Peyer's patch (tissue), 4 donors: ENCODE measurements at regions not wholly inside any gene's neighbourhood (a gene's known extent, or its start where the extent isn't known, plus 50 kb on each side); places are given as distances from the start of the nearest gene placed in this dataset.

Experiments
- DNase-seq, 3 donors: peaks; one replicate each; pipeline ENCODE4 v3.0.0-alpha.2; 2017 to 2019
- H3K27ac ChIP-seq, 4 donors: fragments of 200-600 bp; sonication (generic); one replicate each; pipeline ENCODE4 v1.5.1; 2016 to 2019
- H3K27me3 ChIP-seq, 2 donors: fragments of 200-600 bp; sonication (generic); one replicate each; pipeline ENCODE4 v1.5.1; 2019
- H3K36me3 ChIP-seq, 3 donors: fragments of 200-600 bp; sonication (generic); one replicate each; pipeline ENCODE4 v1.5.1; 2016 to 2019
- H3K4me1 ChIP-seq, 4 donors: fragments of 200-600 bp; sonication (generic); one replicate each; pipeline ENCODE4 v1.5.1; 2016 to 2019
- H3K4me3 ChIP-seq, 4 donors: fragments of 200-600 bp; sonication (generic); 1 replicate in 3 of 4; 2 replicates in 1 of 4; pipeline ENCODE4 v1.5.1; 2016 to 2019; ENCODE audit warnings: mild to moderate bottlenecking in 1 of 4
- H3K9me3 ChIP-seq, 4 donors: fragments of 200-600 bp; sonication (generic); one replicate each; pipeline ENCODE4 v1.5.1; 2016 to 2019; ENCODE audit warnings: mild to moderate bottlenecking in 1 of 4
- POLR2A ChIP-seq, 2 donors: fragments of 450-650 bp; IDR thresholded peaks; one replicate each; pipeline ENCODE4 v1.5.1; 2017; ENCODE audit warnings: antibody characterized with exemption in 2 of 2, mild to moderate bottlenecking in 2 of 2, moderate library complexity in 2 of 2
- TF ChIP-seq, protein P1 (sequence below), 6 experiments: fragments of 450-650 bp in 4 of 6; fragments of 200-600 bp in 2 of 6; sonication (generic) in 1 of 6; IDR thresholded peaks; one replicate each; pipeline ENCODE4 v1.5.1; 2017 to 2019; ENCODE audit warnings: antibody characterized with exemption in 6 of 6, mild to moderate bottlenecking in 3 of 6, moderate library complexity in 1 of 6

DNA sequence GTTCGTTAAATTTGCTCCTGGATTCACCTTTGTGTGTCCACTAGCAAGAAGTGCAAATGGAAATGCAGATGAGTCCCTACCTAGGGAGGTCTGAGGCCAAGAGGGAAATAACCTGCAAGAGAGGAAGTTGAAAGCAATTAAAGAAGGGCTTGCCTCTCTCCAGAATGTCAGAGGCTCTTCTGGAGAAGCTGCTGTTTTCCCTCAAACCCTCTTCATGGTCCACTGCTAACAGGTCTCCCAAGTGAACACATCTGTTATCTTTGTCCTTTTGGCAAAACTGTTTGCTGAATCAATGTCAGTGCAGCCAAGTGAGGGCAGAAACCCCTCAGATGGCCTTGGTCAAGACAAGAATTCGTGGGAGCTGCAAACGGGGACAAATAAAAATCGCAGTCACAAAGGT is 177.3 kb upstream of the PLXNA2 start:
- H3K9me3 ChIP-seq, result no peaks in the 10 kb centered on the region
- H3K4me3 ChIP-seq, result no peak overlapping the region
- H3K27me3 ChIP-seq, result no peaks in the 10 kb centered on the region
- no peak for TF ChIP-seq POLR2A (IDR thresholded peaks at IDR 0.05)
- no peaks in the 10 kb centered on the region for H3K4me1 ChIP-seq
- DNase-seq, result no peak
- no peaks in the 10 kb centered on the region for H3K36me3 ChIP-seq
- no peak overlapping the region for H3K27ac ChIP-seq

GRCh38 chr1:208423526-208423925 is 179.3 kb upstream of the PLXNA2 start:
- H3K27me3 ChIP-seq, result no peaks in the 10 kb centered on the region
- H3K27ac ChIP-seq, result no peak overlapping the region
- no peaks in the 10 kb centered on the region for H3K36me3 ChIP-seq
- no peaks in the 10 kb centered on the region for H3K4me1 ChIP-seq
- no peak for DNase-seq
- H3K4me3 ChIP-seq, result no peak overlapping the region
- H3K9me3 ChIP-seq, result no peaks in the 10 kb centered on the region
- TF ChIP-seq, protein P1, sequence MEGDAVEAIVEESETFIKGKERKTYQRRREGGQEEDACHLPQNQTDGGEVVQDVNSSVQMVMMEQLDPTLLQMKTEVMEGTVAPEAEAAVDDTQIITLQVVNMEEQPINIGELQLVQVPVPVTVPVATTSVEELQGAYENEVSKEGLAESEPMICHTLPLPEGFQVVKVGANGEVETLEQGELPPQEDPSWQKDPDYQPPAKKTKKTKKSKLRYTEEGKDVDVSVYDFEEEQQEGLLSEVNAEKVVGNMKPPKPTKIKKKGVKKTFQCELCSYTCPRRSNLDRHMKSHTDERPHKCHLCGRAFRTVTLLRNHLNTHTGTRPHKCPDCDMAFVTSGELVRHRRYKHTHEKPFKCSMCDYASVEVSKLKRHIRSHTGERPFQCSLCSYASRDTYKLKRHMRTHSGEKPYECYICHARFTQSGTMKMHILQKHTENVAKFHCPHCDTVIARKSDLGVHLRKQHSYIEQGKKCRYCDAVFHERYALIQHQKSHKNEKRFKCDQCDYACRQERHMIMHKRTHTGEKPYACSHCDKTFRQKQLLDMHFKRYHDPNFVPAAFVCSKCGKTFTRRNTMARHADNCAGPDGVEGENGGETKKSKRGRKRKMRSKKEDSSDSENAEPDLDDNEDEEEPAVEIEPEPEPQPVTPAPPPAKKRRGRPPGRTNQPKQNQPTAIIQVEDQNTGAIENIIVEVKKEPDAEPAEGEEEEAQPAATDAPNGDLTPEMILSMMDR (IDR thresholded peaks at IDR 0.05), result no peak
- no peak for TF ChIP-seq POLR2A (IDR thresholded peaks at IDR 0.05)

GRCh38 chr1:208425096-208425495 is 180.9 kb upstream of the PLXNA2 start:
- H3K4me3 ChIP-seq, result no peak overlapping the region
- no peaks in the 10 kb centered on the region for H3K36me3 ChIP-seq
- H3K27me3 ChIP-seq, result no peaks in the 10 kb centered on the region
- no peaks in the 10 kb centered on the region for H3K4me1 ChIP-seq
- no peak overlapping the region for H3K27ac ChIP-seq
- TF ChIP-seq, protein P1 (IDR thresholded peaks at IDR 0.05), result no peak
- no peak for TF ChIP-seq POLR2A (IDR thresholded peaks at IDR 0.05)
- H3K9me3 ChIP-seq, result no peaks in the 10 kb centered on the region
- no peak for DNase-seq

DNA sequence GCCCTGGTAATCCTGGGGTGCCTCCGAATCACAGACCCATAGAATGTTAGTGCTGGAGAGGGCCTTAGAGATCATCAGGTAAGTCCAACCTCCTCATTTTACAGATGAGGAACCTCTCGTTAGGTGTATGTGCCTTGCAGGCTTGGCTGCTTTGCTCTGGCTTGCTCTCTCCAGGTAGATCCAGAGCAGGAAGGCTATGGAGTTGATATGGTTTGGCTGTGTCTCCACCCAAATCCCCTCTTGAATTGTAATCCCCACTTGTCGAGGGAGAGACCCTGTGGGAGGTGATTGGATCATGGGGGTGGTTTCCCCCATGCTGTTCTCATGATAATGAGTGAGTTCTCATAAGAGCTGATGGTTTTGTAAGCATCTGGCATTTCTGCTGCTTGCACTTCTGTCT is 186.0 kb upstream of the PLXNA2 start:
- Histone ChIP-seq H3K9me3 (no peaks in the 10 kb centered on the region), H3K27ac (no peak overlapping the region), H3K4me1 (no peaks in the 10 kb centered on the region), H3K4me3 (no peak overlapping the region), H3K27me3 (no peaks in the 10 kb centered on the region), H3K36me3 (no peaks in the 10 kb centered on the region)
- no peak for TF ChIP-seq POLR2A (IDR thresholded peaks at IDR 0.05)
- TF ChIP-seq, protein P1 (IDR thresholded peaks at IDR 0.05), result no peak
- no peak for DNase-seq

DNA sequence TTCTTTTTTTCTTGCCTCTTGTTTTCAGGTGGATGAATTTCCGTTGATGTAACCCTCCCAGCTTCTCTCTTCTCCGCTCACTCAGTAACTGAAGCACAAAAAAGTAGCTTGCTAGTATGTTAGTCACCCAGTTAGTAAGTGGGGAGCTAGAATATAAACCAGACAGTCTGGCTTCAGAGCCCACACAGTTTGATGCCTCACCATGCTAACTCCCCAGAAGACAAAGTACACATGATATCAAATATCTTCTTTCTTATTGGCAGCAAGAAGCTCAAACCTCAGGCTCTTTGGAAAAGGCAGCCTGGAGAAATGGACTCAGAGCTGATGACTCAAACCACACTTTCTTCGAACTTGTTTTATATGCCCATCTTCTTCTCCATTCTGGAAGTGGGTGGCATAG is 187.5 kb upstream of the PLXNA2 start:
- no peak for TF ChIP-seq POLR2A (IDR thresholded peaks at IDR 0.05)
- DNase-seq, result no peak
- no peaks in the 10 kb centered on the region for H3K4me1 ChIP-seq
- no peaks in the 10 kb centered on the region for H3K36me3 ChIP-seq
- H3K9me3 ChIP-seq, result no peaks in the 10 kb centered on the region
- H3K27me3 ChIP-seq, result no peaks in the 10 kb centered on the region
- H3K4me3 ChIP-seq, result no peak overlapping the region
- H3K27ac ChIP-seq, result no peak overlapping the region

GRCh38 chr1:208432346-208432745 is 188.2 kb upstream of the PLXNA2 start:
- no peaks in the 10 kb centered on the region for H3K9me3 ChIP-seq
- no peaks in the 10 kb centered on the region for H3K4me1 ChIP-seq
- H3K27me3 ChIP-seq, result no peaks in the 10 kb centered on the region
- no peaks in the 10 kb centered on the region for H3K36me3 ChIP-seq
- H3K27ac ChIP-seq, result no peak overlapping the region
- TF ChIP-seq, protein P1 (IDR thresholded peaks at IDR 0.05), result no peak
- TF ChIP-seq POLR2A (IDR thresholded peaks at IDR 0.05), result no peak
- no peak for DNase-seq
- H3K4me3 ChIP-seq, result no peak overlapping the region

GRCh38 chr1:208433086-208433485 is 188.9 kb upstream of the PLXNA2 start:
- Histone ChIP-seq H3K4me1 (no peaks in the 10 kb centered on the region), H3K9me3 (no peaks in the 10 kb centered on the region), H3K27ac (no peak overlapping the region), H3K27me3 (no peaks in the 10 kb centered on the region), H3K36me3 (no peaks in the 10 kb centered on the region), H3K4me3 (no peak overlapping the region)
- no peak for DNase-seq
- no peak for TF ChIP-seq POLR2A (IDR thresholded peaks at IDR 0.05)
- TF ChIP-seq, protein P1 (IDR thresholded peaks at IDR 0.05), result no peak
